H1 (cell line): ENCODE measurements at regions not wholly inside any gene's neighbourhood (a gene's known extent, or its start where the extent isn't known, plus 50 kb on each side); places are given as distances from the start of the nearest gene placed in this dataset.

Source experiments
- MAX ChIP-seq: IDR thresholded peaks from 2 replicates; pipeline ENCODE4 v1.6.1; 2012; ENCODE audit warnings: inconsistent platforms
- RXRA ChIP-seq: IDR thresholded peaks from 2 replicates; pipeline ENCODE4 v1.6.1; 2011; ENCODE audit warnings: low read depth, mild to moderate bottlenecking, low read length, moderate library complexity; ENCODE audit not compliant: insufficient read depth

GRCh38 chr2:145741636-145742035 is 1221.7 kb upstream of the ZEB2 start (continued):
- TF ChIP-seq MAX (no peak), RXRA (no peak)
